Fibroblast of upper back skin (primary cell): ENCODE measurements at regions not wholly inside any gene's neighbourhood (a gene's known extent, or its start where the extent isn't known, plus 50 kb on each side); places are given as distances from the start of the nearest gene placed in this dataset.
A peak's percentile ranks its signal among the peaks of the same experiment; 100 is the strongest.

ENCODE experiments used
- DNase-seq: peaks from one replicate; pipeline ENCODE4 v3.0.0-alpha.2; 2013

GRCh38 chr4:159041054-159042034 is 61.5 kb upstream of the RAPGEF2 start:
- DNase-seq = no peak

GRCh38 chr4:159042097-159042605 is 60.7 kb upstream of the RAPGEF2 start:
- no peak for DNase-seq

GRCh38 chr4:159042868-159043267 is 60.0 kb upstream of the RAPGEF2 start:
- DNase-seq = no peak

GRCh38 chr4:159043861-159044260 is 59.0 kb upstream of the RAPGEF2 start:
- no peak for DNase-seq

- no peak for DNase-seq
These were observed 57.6 kb upstream of the RAPGEF2 start for GRCh38 chr4:159045321-159045720.

GRCh38 chr4:159046683-159047082 is 56.2 kb upstream of the RAPGEF2 start:
- DNase-seq = no peak

- DNase-seq = peak; percentile 12
These were observed 55.3 kb upstream of the RAPGEF2 start for GRCh38 chr4:159047478-159048165.

GRCh38 chr4:159048166-159048886 is 54.6 kb upstream of the RAPGEF2 start:
- peak; percentile 68 for DNase-seq

GRCh38 chr4:159049780-159050375 is 53.0 kb upstream of the RAPGEF2 start:
- DNase-seq = no peak

GRCh38 chr4:159051245-159052071 is 51.4 kb upstream of the RAPGEF2 start:
- no peak for DNase-seq

- DNase-seq = no peak
These were observed 50.6 kb upstream of the RAPGEF2 start for GRCh38 chr4:159052315-159052714.
